ENCODE measurements at regions not wholly inside any gene's neighbourhood (a gene's known extent, or its start where the extent isn't known, plus 50 kb on each side); places are given as distances from the start of the nearest gene placed in this dataset.

DNA sequence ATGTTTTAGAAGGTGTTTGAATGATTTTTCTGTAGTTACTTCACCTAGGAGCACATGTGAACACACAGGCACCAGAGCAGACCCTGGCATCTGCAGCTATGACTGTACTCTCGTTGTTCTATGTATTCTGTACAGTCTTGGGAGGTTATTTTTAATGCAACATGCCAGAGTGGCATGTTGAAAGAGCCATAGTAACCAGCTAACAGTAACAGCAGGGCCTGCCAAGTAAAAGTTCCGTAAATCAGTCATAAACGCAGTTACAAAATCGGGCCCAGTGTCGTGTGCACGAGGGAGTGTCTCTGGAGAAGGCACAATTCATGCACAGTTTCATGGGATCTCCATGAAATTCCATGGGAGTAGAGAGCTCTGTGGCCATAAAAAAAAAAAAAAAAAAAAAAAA lies 108.3 kb upstream of the CDK6 start:
- TF ChIP-seq, protein P1, sequence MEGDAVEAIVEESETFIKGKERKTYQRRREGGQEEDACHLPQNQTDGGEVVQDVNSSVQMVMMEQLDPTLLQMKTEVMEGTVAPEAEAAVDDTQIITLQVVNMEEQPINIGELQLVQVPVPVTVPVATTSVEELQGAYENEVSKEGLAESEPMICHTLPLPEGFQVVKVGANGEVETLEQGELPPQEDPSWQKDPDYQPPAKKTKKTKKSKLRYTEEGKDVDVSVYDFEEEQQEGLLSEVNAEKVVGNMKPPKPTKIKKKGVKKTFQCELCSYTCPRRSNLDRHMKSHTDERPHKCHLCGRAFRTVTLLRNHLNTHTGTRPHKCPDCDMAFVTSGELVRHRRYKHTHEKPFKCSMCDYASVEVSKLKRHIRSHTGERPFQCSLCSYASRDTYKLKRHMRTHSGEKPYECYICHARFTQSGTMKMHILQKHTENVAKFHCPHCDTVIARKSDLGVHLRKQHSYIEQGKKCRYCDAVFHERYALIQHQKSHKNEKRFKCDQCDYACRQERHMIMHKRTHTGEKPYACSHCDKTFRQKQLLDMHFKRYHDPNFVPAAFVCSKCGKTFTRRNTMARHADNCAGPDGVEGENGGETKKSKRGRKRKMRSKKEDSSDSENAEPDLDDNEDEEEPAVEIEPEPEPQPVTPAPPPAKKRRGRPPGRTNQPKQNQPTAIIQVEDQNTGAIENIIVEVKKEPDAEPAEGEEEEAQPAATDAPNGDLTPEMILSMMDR (IDR thresholded peaks at IDR 0.05): no peak
- TF ChIP-seq EP300 (IDR thresholded peaks at IDR 0.05) (no peak), POLR2A (IDR thresholded peaks at IDR 0.05) (no peak)
